ENCODE measurements at regions not wholly inside any gene's neighbourhood (a gene's known extent, or its start where the extent isn't known, plus 50 kb on each side); places are given as distances from the start of the nearest gene placed in this dataset.

DNA sequence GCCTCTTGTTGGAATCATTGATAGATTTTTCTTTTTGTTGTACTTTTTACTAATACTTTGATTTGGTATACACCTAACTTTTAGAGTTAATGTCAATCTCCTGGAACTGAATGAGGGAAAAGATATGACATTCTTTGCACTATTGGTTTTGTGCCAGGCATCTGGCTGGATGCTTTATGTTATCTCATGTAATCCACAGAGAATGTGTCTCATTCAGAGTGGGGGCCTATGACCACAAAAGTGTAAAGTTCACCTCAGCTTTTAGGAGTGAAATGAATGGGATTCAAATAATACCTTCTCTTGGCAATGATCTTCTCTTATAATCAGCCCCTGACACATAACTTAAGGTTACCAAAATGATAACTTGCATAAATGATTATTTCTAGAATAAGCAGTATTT is 329.1 kb upstream of the ROPN1 start:
- Histone ChIP-seq H3K4me2 (ENCODE audit: insufficient read depth, low read length) (no peak overlapping the region), H3K4me1 (ENCODE audit: insufficient read depth, low read length) (no peaks in the 10 kb centered on the region)

GRCh38 chr3:124322309-124322880 is 330.5 kb upstream of the ROPN1 start:
- H2AFZ ChIP-seq (ENCODE audit: low read length), result no peak overlapping the region
- H3K79me2 ChIP-seq (ENCODE audit: insufficient read depth, low read length), result no peaks in the 10 kb centered on the region
- no peaks in the 10 kb centered on the region for H3K36me3 ChIP-seq (ENCODE audit: insufficient read depth, low read length)
- H3K4me2 ChIP-seq (ENCODE audit: insufficient read depth, low read length), result no peak overlapping the region
- no peaks in the 10 kb centered on the region for H4K20me1 ChIP-seq (ENCODE audit: insufficient read depth, low read length)
- no peak overlapping the region for H3K27ac ChIP-seq (ENCODE audit: low read depth, low read length)
- no peak overlapping the region for H3K4me3 ChIP-seq (ENCODE audit: insufficient read depth, low read length)
- H3K9me3 ChIP-seq (ENCODE audit: low read depth, low read length), result no peaks in the 10 kb centered on the region
- H3K27me3 ChIP-seq (ENCODE audit: insufficient read depth, low read length), result peaks cover 54% of the 10 kb centered on the region
- no peaks in the 10 kb centered on the region for H3K4me1 ChIP-seq (ENCODE audit: insufficient read depth, low read length)
- TF ChIP-seq, protein P1, sequence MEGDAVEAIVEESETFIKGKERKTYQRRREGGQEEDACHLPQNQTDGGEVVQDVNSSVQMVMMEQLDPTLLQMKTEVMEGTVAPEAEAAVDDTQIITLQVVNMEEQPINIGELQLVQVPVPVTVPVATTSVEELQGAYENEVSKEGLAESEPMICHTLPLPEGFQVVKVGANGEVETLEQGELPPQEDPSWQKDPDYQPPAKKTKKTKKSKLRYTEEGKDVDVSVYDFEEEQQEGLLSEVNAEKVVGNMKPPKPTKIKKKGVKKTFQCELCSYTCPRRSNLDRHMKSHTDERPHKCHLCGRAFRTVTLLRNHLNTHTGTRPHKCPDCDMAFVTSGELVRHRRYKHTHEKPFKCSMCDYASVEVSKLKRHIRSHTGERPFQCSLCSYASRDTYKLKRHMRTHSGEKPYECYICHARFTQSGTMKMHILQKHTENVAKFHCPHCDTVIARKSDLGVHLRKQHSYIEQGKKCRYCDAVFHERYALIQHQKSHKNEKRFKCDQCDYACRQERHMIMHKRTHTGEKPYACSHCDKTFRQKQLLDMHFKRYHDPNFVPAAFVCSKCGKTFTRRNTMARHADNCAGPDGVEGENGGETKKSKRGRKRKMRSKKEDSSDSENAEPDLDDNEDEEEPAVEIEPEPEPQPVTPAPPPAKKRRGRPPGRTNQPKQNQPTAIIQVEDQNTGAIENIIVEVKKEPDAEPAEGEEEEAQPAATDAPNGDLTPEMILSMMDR (IDR thresholded peaks at IDR 0.05; ENCODE audit: extremely low read depth, low read depth, low read length), result no peak
- no peak for DNase-seq (ENCODE audit: insufficient read length, low spot score, missing footprints)

More for the DNA sequence above, 329.1 kb upstream of the ROPN1 start:
- H3K79me2 ChIP-seq (ENCODE audit: insufficient read depth, low read length), result no peaks in the 10 kb centered on the region
- H3K27ac ChIP-seq (ENCODE audit: low read depth, low read length), result no peak overlapping the region
- no peaks in the 10 kb centered on the region for H3K36me3 ChIP-seq (ENCODE audit: insufficient read depth, low read length)
- H3K9me3 ChIP-seq (ENCODE audit: low read depth, low read length), result no peaks in the 10 kb centered on the region
- DNase-seq (ENCODE audit: insufficient read length, low spot score, missing footprints), result no peak
- no peak overlapping the region for H3K4me3 ChIP-seq (ENCODE audit: insufficient read depth, low read length)
- TF ChIP-seq, protein P1 (IDR thresholded peaks at IDR 0.05; ENCODE audit: extremely low read depth, low read depth, low read length), result no peak
- peaks cover 46% of the 10 kb centered on the region for H3K27me3 ChIP-seq (ENCODE audit: insufficient read depth, low read length)
- H4K20me1 ChIP-seq (ENCODE audit: insufficient read depth, low read length), result no peaks in the 10 kb centered on the region
- H2AFZ ChIP-seq (ENCODE audit: low read length), result no peak overlapping the region

- H2AFZ ChIP-seq (ENCODE audit: low read length), result no peak overlapping the region
- no peak overlapping the region for H3K27ac ChIP-seq (ENCODE audit: low read depth, low read length)
- H3K4me3 ChIP-seq (ENCODE audit: insufficient read depth, low read length), result no peak overlapping the region
- H3K36me3 ChIP-seq (ENCODE audit: insufficient read depth, low read length), result no peaks in the 10 kb centered on the region
- H4K20me1 ChIP-seq (ENCODE audit: insufficient read depth, low read length), result no peaks in the 10 kb centered on the region
- no peaks in the 10 kb centered on the region for H3K4me1 ChIP-seq (ENCODE audit: insufficient read depth, low read length)
- H3K4me2 ChIP-seq (ENCODE audit: insufficient read depth, low read length), result no peak overlapping the region
- H3K27me3 ChIP-seq (ENCODE audit: insufficient read depth, low read length), result peaks cover 54% of the 10 kb centered on the region
- DNase-seq (ENCODE audit: insufficient read length, low spot score, missing footprints), result no peak
- H3K9me3 ChIP-seq (ENCODE audit: low read depth, low read length), result no peaks in the 10 kb centered on the region
- TF ChIP-seq, protein P1 (IDR thresholded peaks at IDR 0.05; ENCODE audit: extremely low read depth, low read depth, low read length), result no peak
- no peaks in the 10 kb centered on the region for H3K79me2 ChIP-seq (ENCODE audit: insufficient read depth, low read length)
These were observed 331.0 kb upstream of the ROPN1 start for GRCh38 chr3:124322966-124323365.

GRCh38 chr3:124325248-124325647 is 333.3 kb upstream of the ROPN1 start:
- Histone ChIP-seq H3K79me2 (ENCODE audit: insufficient read depth, low read length) (no peaks in the 10 kb centered on the region), H3K27me3 (ENCODE audit: insufficient read depth, low read length) (peaks cover 51% of the 10 kb centered on the region), H3K4me3 (ENCODE audit: insufficient read depth, low read length) (no peak overlapping the region), H4K20me1 (ENCODE audit: insufficient read depth, low read length) (no peaks in the 10 kb centered on the region), H3K4me2 (ENCODE audit: insufficient read depth, low read length) (no peak overlapping the region), H3K36me3 (ENCODE audit: insufficient read depth, low read length) (no peaks in the 10 kb centered on the region), H3K27ac (ENCODE audit: low read depth, low read length) (no peak overlapping the region), H2AFZ (ENCODE audit: low read length) (no peak overlapping the region), H3K4me1 (ENCODE audit: insufficient read depth, low read length) (no peaks in the 10 kb centered on the region), H3K9me3 (ENCODE audit: low read depth, low read length) (no peaks in the 10 kb centered on the region)
- DNase-seq (ENCODE audit: insufficient read length, low spot score, missing footprints), result no peak
- TF ChIP-seq, protein P1 (IDR thresholded peaks at IDR 0.05; ENCODE audit: extremely low read depth, low read depth, low read length), result no peak
